Testis (tissue), 2 donors: ENCODE measurements at regions not wholly inside any gene's neighbourhood (a gene's known extent, or its start where the extent isn't known, plus 50 kb on each side); places are given as distances from the start of the nearest gene placed in this dataset.
"Not testable (repeated sequence)": the region's sequence is repeated elsewhere in the genome, so short reads cannot be mapped to it uniquely, and the experiment has no call there.

Source experiments
- DNase-seq: peaks from one replicate; pipeline ENCODE4 v3.0.0-alpha.2; 2019
- H3K27ac ChIP-seq, 2 donors: fragments of 200-600 bp; sonication (generic); one replicate each; pipeline ENCODE4 v1.5.1; 2019
- H3K27me3 ChIP-seq: fragments of 200-600 bp; sonication (generic); one replicate; pipeline ENCODE4 v1.5.1; 2019
- H3K36me3 ChIP-seq: fragments of 200-600 bp; sonication (generic); one replicate; pipeline ENCODE4 v1.5.1; 2017; ENCODE audit warnings: low read depth; ENCODE audit errors: missing control alignments
- H3K4me1 ChIP-seq: fragments of 200-600 bp; sonication (generic); one replicate; pipeline ENCODE4 v1.5.1; 2019
- H3K4me3 ChIP-seq, 2 donors: fragments of 200-600 bp; sonication (generic); one replicate each; pipeline ENCODE4 v1.5.1; 2017 to 2019
- H3K9me3 ChIP-seq: fragments of 200-600 bp; sonication (generic); one replicate; pipeline ENCODE4 v1.5.1; 2017
- POLR2A ChIP-seq: fragments of 450-650 bp; IDR thresholded peaks from one replicate; pipeline ENCODE4 v1.6.1; 2017; ENCODE audit warnings: antibody characterized with exemption, mild to moderate bottlenecking, moderate library complexity
- WGBS, 2 donors: methylation state at CpG; one replicate each; pipeline ENCODE4 v1.1.5; 2018; 5-methylcytosine and 5-hydroxymethylcytosine counted together
- intact Hi-C: fragments of 100-400 bp; cut with DNase I; formaldehyde crosslinking; loops from one replicate; pipeline ENCODE4 v1.15.1; 2023; ENCODE audit warnings: low total_unique reads
- TF ChIP-seq, protein P1 (sequence below), 3 experiments: fragments of 450-650 bp in 2 of 3; fragments of 200-600 bp in 1 of 3; sonication (generic) in 1 of 3; IDR thresholded peaks; one replicate each; pipeline ENCODE4 v1.5.1; 2016 to 2019; ENCODE audit warnings: antibody characterized with exemption in 3 of 3, mild to moderate bottlenecking in 2 of 3, moderate library complexity in 1 of 3

DNA sequence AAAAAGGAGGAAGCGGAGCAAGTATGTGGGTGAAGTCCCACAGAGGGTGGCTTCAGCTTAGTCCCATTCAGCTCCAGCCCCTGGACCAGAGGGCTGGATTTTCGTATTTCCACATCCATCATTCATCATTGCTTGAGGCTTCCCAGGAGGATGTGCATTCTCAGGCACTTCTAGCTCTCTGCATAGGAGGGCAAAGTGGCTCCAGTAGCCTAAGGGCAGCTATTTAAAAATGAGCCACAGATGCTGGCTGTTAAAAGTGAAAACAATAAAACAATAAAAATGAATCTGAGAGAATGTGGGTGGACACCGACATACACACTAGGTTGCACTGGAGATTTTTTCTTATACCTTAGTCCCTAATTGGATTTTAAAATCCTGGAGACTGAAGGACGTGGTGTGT lies 629.2 kb upstream of the ZNF385D start:
- Histone ChIP-seq H3K27me3 (no peaks in the 10 kb centered on the region), H3K36me3 (no peaks in the 10 kb centered on the region), H3K27ac (no peak overlapping the region), H3K4me3 (no peak overlapping the region), H3K4me1 (no peaks in the 10 kb centered on the region), H3K9me3 (no peaks in the 10 kb centered on the region)
- no peak for DNase-seq
- WGBS, 2 donors, result 73 to 84% methylated on average over 4 of the region's 4 CpGs
- TF ChIP-seq, protein P1, sequence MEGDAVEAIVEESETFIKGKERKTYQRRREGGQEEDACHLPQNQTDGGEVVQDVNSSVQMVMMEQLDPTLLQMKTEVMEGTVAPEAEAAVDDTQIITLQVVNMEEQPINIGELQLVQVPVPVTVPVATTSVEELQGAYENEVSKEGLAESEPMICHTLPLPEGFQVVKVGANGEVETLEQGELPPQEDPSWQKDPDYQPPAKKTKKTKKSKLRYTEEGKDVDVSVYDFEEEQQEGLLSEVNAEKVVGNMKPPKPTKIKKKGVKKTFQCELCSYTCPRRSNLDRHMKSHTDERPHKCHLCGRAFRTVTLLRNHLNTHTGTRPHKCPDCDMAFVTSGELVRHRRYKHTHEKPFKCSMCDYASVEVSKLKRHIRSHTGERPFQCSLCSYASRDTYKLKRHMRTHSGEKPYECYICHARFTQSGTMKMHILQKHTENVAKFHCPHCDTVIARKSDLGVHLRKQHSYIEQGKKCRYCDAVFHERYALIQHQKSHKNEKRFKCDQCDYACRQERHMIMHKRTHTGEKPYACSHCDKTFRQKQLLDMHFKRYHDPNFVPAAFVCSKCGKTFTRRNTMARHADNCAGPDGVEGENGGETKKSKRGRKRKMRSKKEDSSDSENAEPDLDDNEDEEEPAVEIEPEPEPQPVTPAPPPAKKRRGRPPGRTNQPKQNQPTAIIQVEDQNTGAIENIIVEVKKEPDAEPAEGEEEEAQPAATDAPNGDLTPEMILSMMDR (IDR thresholded peaks at IDR 0.05), result no peak
- no peak for TF ChIP-seq POLR2A
- intact Hi-C loops, result no loop called here

GRCh38 chr3:22381564-22381963 lies 630.6 kb upstream of the ZNF385D start:
- H3K4me3 ChIP-seq, intact Hi-C loops: not testable (repeated sequence)

GRCh38 chr3:22383285-22383684 lies 632.3 kb upstream of the ZNF385D start:
- H3K36me3 ChIP-seq, result no peaks in the 10 kb centered on the region
- intact Hi-C loops, result no loop called here
- DNase-seq, result no peak
- no peak overlapping the region for H3K27ac ChIP-seq
- H3K4me1 ChIP-seq, result no peaks in the 10 kb centered on the region
- H3K4me3 ChIP-seq, result no peak overlapping the region
- H3K9me3 ChIP-seq, result no peaks in the 10 kb centered on the region
- TF ChIP-seq, protein P1 (IDR thresholded peaks at IDR 0.05), result no peak
- no peak for TF ChIP-seq POLR2A
- H3K27me3 ChIP-seq, result no peaks in the 10 kb centered on the region

More at GRCh38 chr3:22381564-22381963, 630.6 kb upstream of the ZNF385D start:
- H3K4me1 ChIP-seq, H3K27ac ChIP-seq, H3K27me3 ChIP-seq, H3K36me3 ChIP-seq, H3K9me3 ChIP-seq: not testable (repeated sequence)
- peak; percentile 19 for DNase-seq
- 65 to 73% methylated on average over 10 of the region's 10 CpGs for WGBS, 2 donors

DNA sequence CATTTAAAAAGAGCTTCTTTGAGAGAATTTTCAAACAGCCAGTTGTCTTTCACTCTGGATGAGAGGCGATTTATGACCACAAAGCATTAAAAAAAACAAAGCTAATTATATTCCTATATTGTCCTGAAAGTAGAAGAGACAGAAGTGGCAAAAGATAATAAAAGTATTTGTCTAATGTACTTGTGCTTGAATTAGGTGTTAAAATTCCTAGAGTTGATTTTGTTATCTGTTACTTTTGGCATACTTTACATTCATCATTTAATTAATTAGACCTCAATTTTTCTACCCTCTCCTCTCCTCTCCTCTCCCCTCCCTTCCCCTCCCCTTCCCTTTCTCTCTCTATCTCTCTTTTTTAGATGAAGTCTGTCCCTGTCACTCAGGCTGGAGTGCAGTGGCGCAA lies 635.1 kb upstream of the ZNF385D start:
- WGBS, 2 donors, result 94 to 95% methylated on average over 2 of the region's 2 CpGs
- no peaks in the 10 kb centered on the region for H3K36me3 ChIP-seq
- no peaks in the 10 kb centered on the region for H3K4me1 ChIP-seq
- intact Hi-C loops, result no loop called here
- no peaks in the 10 kb centered on the region for H3K9me3 ChIP-seq
- TF ChIP-seq POLR2A, result no peak
- TF ChIP-seq, protein P1 (IDR thresholded peaks at IDR 0.05), result no peak
- no peak overlapping the region for H3K27ac ChIP-seq
- no peak overlapping the region for H3K4me3 ChIP-seq
- H3K27me3 ChIP-seq, result no peaks in the 10 kb centered on the region
- no peak for DNase-seq

- Histone ChIP-seq H3K4me1 (no peaks in the 10 kb centered on the region), H3K4me3 (no peak overlapping the region), H3K27ac (no peak overlapping the region), H3K9me3 (no peaks in the 10 kb centered on the region), H3K27me3 (no peaks in the 10 kb centered on the region), H3K36me3 (no peaks in the 10 kb centered on the region)
- TF ChIP-seq, protein P1 (IDR thresholded peaks at IDR 0.05), result no peak
- TF ChIP-seq POLR2A, result no peak
- no peak for DNase-seq
- intact Hi-C loops, result no loop called here
- WGBS, 2 donors, result 36 to 44% methylated on average over 2 of the region's 2 CpGs
Observed at GRCh38 chr3:22392286-22392685, 641.3 kb upstream of the ZNF385D start.
